ENCODE measurements at regions not wholly inside any gene's neighbourhood (a gene's known extent, or its start where the extent isn't known, plus 50 kb on each side); places are given as distances from the start of the nearest gene placed in this dataset.

DNA sequence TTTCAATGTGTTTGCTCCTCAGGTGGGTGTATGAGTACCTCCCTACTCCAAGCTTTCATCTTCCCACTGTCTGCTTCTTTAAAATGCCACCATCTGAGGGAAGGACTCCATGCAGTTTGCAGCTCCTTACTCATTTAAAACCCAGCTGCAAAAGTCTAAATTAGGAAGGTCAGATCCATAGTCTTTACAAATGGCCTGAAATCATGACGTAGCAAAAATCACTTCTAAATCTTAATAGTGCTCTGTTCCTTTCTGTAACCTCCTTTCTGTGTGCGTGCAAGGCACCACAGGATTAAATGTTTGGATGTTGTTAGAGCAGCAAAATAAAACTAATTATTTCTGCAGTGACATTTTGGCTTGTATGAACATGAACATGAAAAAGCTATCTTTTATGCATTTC lies 366.9 kb upstream of the IGFBP3 start:
- no peak overlapping the region for H2BK15ac ChIP-seq (ENCODE audit: low read length)
- H3K36me3 ChIP-seq (ENCODE audit: control insufficient read depth in 2 of 4, insufficient read depth in 4 of 4, low read length in 3 of 4) = no peaks in the 10 kb centered on the region
- H2BK120ac ChIP-seq (replicated peaks; ENCODE audit: low read depth, low read length) = no peak overlapping the region
- H2AFZ ChIP-seq (ENCODE audit: low read length) = no peak overlapping the region
- ChIA-PET POLR2A (ENCODE audit: partially characterized antibody) (no interaction called here), CTCF (ENCODE audit: partially characterized antibody) (interaction anchor here (1.5 to 1.9 kb wide), 3 partner anchors 13 to 892 kb away, joined by 4 to 12 read pairs (median 4); no protein-coding TSS in a partner anchor)
- TF ChIP-seq EP300 (IDR thresholded peaks at IDR 0.05; ENCODE audit: borderline replicate concordance in 1 of 2, low read depth in 2 of 2, low read length in 2 of 2) (no peak), BCL11A (IDR thresholded peaks at IDR 0.05; ENCODE audit: low read depth in 2 of 2, low read length in 2 of 2) (no peak), GABPA (IDR thresholded peaks at IDR 0.05; ENCODE audit: borderline replicate concordance, insufficient read depth, low read length) (no peak), CBX8 (IDR thresholded peaks at IDR 0.05; ENCODE audit: borderline replicate concordance, low read depth, low read length) (no peak), ASH2L (IDR thresholded peaks at IDR 0.05; ENCODE audit: low read length) (no peak), BACH1 (IDR thresholded peaks at IDR 0.05; ENCODE audit: low read length) (no peak), SAP30 (IDR thresholded peaks at IDR 0.05; ENCODE audit: insufficient read depth, insufficient replicate concordance, low read length) (no peak), POU5F1 (IDR thresholded peaks at IDR 0.05; ENCODE audit: low read depth, low read length) (no peak), NANOG (IDR thresholded peaks at IDR 0.05; ENCODE audit: insufficient read depth, low read depth, low read length, poor library complexity, severe bottlenecking) (no peak), SP4 (IDR thresholded peaks at IDR 0.05; ENCODE audit: low read length) (no peak), SRF (IDR thresholded peaks at IDR 0.05; ENCODE audit: low read depth, low read length) (no peak), TCF12 (IDR thresholded peaks at IDR 0.05; ENCODE audit: low read depth, low read length) (no peak)
- no peak overlapping the region for H3K23ac ChIP-seq (ENCODE audit: insufficient read length)
- FAIRE-seq = no peak
- peaks cover 0 to 2% (median under 1%) of the 10 kb centered on the region in 4 experiments; a peak in 2 of 7 replicates for H3K4me1 ChIP-seq (replicated peaks in 1 of 4; ENCODE audit: control insufficient read depth in 3 of 4, insufficient read depth in 4 of 4, low read length in 3 of 4)
- H3K18ac ChIP-seq (ENCODE audit: extremely low read depth, low read length) = no peak overlapping the region
- H4K91ac ChIP-seq (replicated peaks; ENCODE audit: insufficient read length, low read length) = no peak overlapping the region
- DNase-seq (ENCODE audit: low read depth in 1 of 2, low spot score in 2 of 2) = no peak
- no peaks in the 10 kb centered on the region for H3K27me3 ChIP-seq (replicated peaks in 1 of 4; ENCODE audit: control insufficient read depth in 3 of 4, extremely low read depth in 1 of 4, insufficient read depth in 3 of 4, low read length in 3 of 4)
- no peak overlapping the region for H3K4ac ChIP-seq (replicated peaks; ENCODE audit: insufficient read length, low read depth, low read length)
- no peak overlapping the region for H3K9ac ChIP-seq (replicated peaks in 1 of 4; ENCODE audit: extremely low read depth in 1 of 4, low read depth in 3 of 4, low read length in 3 of 4)
- H4K5ac ChIP-seq (ENCODE audit: insufficient read length, low read depth, low read length) = no peak overlapping the region
- H3K9me3 ChIP-seq (ENCODE audit: insufficient read depth in 2 of 2, low read depth in 1 of 2, low read length in 1 of 2) = no peaks in the 10 kb centered on the region
- H3K14ac ChIP-seq (ENCODE audit: insufficient read length) = no peak overlapping the region
- H4K8ac ChIP-seq (ENCODE audit: extremely low read depth, insufficient read depth, low read length) = no peak overlapping the region
- no peak overlapping the region for H2BK12ac ChIP-seq (ENCODE audit: low read depth, low read length)
- no peaks in the 10 kb centered on the region for H3K79me1 ChIP-seq (ENCODE audit: low read depth, low read length)
- H3K79me2 ChIP-seq (ENCODE audit: control insufficient read depth in 1 of 2, insufficient read depth in 2 of 2, low read length in 2 of 2) = no peaks in the 10 kb centered on the region
- no peak overlapping the region for H2BK5ac ChIP-seq (ENCODE audit: low read depth, low read length)
- no peak overlapping the region for H3K56ac ChIP-seq (replicated peaks; ENCODE audit: insufficient read length, low read depth, low read length)
- H4K20me1 ChIP-seq (replicated peaks in 1 of 2; ENCODE audit: control insufficient read depth in 1 of 2, insufficient read depth in 2 of 2, low read length in 2 of 2) = no peaks in the 10 kb centered on the region
- no peaks in the 10 kb centered on the region for H3K23me2 ChIP-seq (ENCODE audit: low read depth, low read length)
- no peak overlapping the region for H3K27ac ChIP-seq (ENCODE audit: low read depth, low read length)
- no peak overlapping the region for H3K4me2 ChIP-seq (ENCODE audit: insufficient read depth in 1 of 2, low read depth in 2 of 2, low read length in 2 of 2)
- WGBS, 2 experiments (ENCODE audit: extremely low coverage in 1 of 2, insufficient coverage in 1 of 2, insufficient read length in 1 of 2, insufficient replicate concordance in 2 of 2, low coverage in 1 of 2, low lambda C conversion rate in 2 of 2, missing lambda C conversion rate in 1 of 2) = 97% methylated on average over 2 of the region's 2 CpGs; no CpG with 5 or more reads in 1 of the 2 experiments
- H3K4me3 ChIP-seq (ENCODE audit: extremely low read depth in 1 of 4, insufficient read depth in 2 of 4, low read depth in 3 of 4, low read length in 4 of 4) = no peak overlapping the region
- H2AK5ac ChIP-seq (ENCODE audit: low read depth, low read length) = no peak overlapping the region
- no peak overlapping the region for H2BK20ac ChIP-seq (ENCODE audit: low read length)

All from H1 (cell line).